ENCODE measurements at regions not wholly inside any gene's neighbourhood (a gene's known extent, or its start where the extent isn't known, plus 50 kb on each side); places are given as distances from the start of the nearest gene placed in this dataset.

GRCh38 chr4:83875437-83875836 lies 339.5 kb downstream of the GPAT3 start:
- Histone ChIP-seq H3K27ac (no peak overlapping the region), H3K4me2 (ENCODE audit: unreplicated experiment) (no peak overlapping the region), H4K20me1 (ENCODE audit: insufficient read depth) (no peaks in the 10 kb centered on the region), H3K4me1 (ENCODE audit: insufficient read depth) (no peaks in the 10 kb centered on the region), H3K79me2 (ENCODE audit: insufficient read depth) (no peaks in the 10 kb centered on the region), H3K4me3 (no peak overlapping the region), H3K9ac (no peak overlapping the region), H3F3A (ENCODE audit: insufficient read depth) (no peaks in the 10 kb centered on the region), H3K9me3 (ENCODE audit: low read depth) (no peaks in the 10 kb centered on the region), H3K27me3 (replicated peaks; ENCODE audit: insufficient read depth) (no peaks in the 10 kb centered on the region), H3K9me2 (ENCODE audit: insufficient read depth) (no peaks in the 10 kb centered on the region), H2AFZ (no peak overlapping the region), H3K36me3 (ENCODE audit: low read depth) (no peaks in the 10 kb centered on the region)
- no peak for DNase-seq
- no peak for TF ChIP-seq EZH2phosphoT487 (IDR thresholded peaks at IDR 0.05; ENCODE audit: insufficient read depth, low read depth)
- TF ChIP-seq EZH2 (IDR thresholded peaks at IDR 0.05; ENCODE audit: insufficient read depth, poor library complexity, severe bottlenecking), result no peak
- in situ Hi-C loops (cut with MboI), result no loop called here
- WGBS, 2 experiments (ENCODE audit: low coverage in 1 of 2, low lambda C conversion rate in 2 of 2, missing lambda C conversion rate in 2 of 2), result 31 to 36% methylated on average over 2 of the region's 2 CpGs

- 91 to 97% methylated on average over 2 of the region's 2 CpGs for WGBS, 2 experiments (ENCODE audit: low coverage in 1 of 2, low lambda C conversion rate in 2 of 2, missing lambda C conversion rate in 2 of 2)
- H3K79me2 ChIP-seq (ENCODE audit: insufficient read depth), result no peaks in the 10 kb centered on the region
- no peak overlapping the region for H3K27ac ChIP-seq
- no peak for TF ChIP-seq EZH2phosphoT487 (IDR thresholded peaks at IDR 0.05; ENCODE audit: insufficient read depth, low read depth)
- TF ChIP-seq EZH2 (IDR thresholded peaks at IDR 0.05; ENCODE audit: insufficient read depth, poor library complexity, severe bottlenecking), result no peak
- H3K9me2 ChIP-seq (ENCODE audit: insufficient read depth), result no peaks in the 10 kb centered on the region
- no peak overlapping the region for H3K4me3 ChIP-seq
- no peak overlapping the region for H3K9ac ChIP-seq
- DNase-seq, result no peak
- no peaks in the 10 kb centered on the region for H3K36me3 ChIP-seq (ENCODE audit: low read depth)
- in situ Hi-C loops (cut with MboI), result no loop called here
- H3K4me1 ChIP-seq (ENCODE audit: insufficient read depth), result no peaks in the 10 kb centered on the region
- no peaks in the 10 kb centered on the region for H3K9me3 ChIP-seq (ENCODE audit: low read depth)
- no peaks in the 10 kb centered on the region for H4K20me1 ChIP-seq (ENCODE audit: insufficient read depth)
- H2AFZ ChIP-seq, result no peak overlapping the region
- H3K27me3 ChIP-seq (replicated peaks; ENCODE audit: insufficient read depth), result no peaks in the 10 kb centered on the region
- H3F3A ChIP-seq (ENCODE audit: insufficient read depth), result no peaks in the 10 kb centered on the region
- no peak overlapping the region for H3K4me2 ChIP-seq (ENCODE audit: unreplicated experiment)
These were observed 338.1 kb downstream of the GPAT3 start for GRCh38 chr4:83873996-83874395.

- Histone ChIP-seq H3K9me2 (ENCODE audit: insufficient read depth) (no peaks in the 10 kb centered on the region), H3K36me3 (ENCODE audit: low read depth) (no peaks in the 10 kb centered on the region), H3K27ac (no peak overlapping the region), H3F3A (ENCODE audit: insufficient read depth) (no peaks in the 10 kb centered on the region), H3K79me2 (ENCODE audit: insufficient read depth) (no peaks in the 10 kb centered on the region), H3K4me2 (ENCODE audit: unreplicated experiment) (no peak overlapping the region), H3K9me3 (ENCODE audit: low read depth) (no peaks in the 10 kb centered on the region), H3K4me1 (ENCODE audit: insufficient read depth) (no peaks in the 10 kb centered on the region), H3K9ac (no peak overlapping the region), H3K4me3 (no peak overlapping the region), H4K20me1 (ENCODE audit: insufficient read depth) (no peaks in the 10 kb centered on the region), H3K27me3 (replicated peaks; ENCODE audit: insufficient read depth) (no peaks in the 10 kb centered on the region), H2AFZ (no peak overlapping the region)
- no peak for DNase-seq
- in situ Hi-C loops (cut with MboI), result no loop called here
- TF ChIP-seq EZH2phosphoT487 (IDR thresholded peaks at IDR 0.05; ENCODE audit: insufficient read depth, low read depth), result no peak
- TF ChIP-seq EZH2 (IDR thresholded peaks at IDR 0.05; ENCODE audit: insufficient read depth, poor library complexity, severe bottlenecking), result no peak
- 75 to 78% methylated on average over 5 of the region's 5 CpGs for WGBS, 2 experiments (ENCODE audit: low coverage in 1 of 2, low lambda C conversion rate in 2 of 2, missing lambda C conversion rate in 2 of 2)
These were observed 334.5 kb downstream of the GPAT3 start for GRCh38 chr4:83870328-83870950.

GRCh38 chr4:83866834-83867621 lies 331.1 kb downstream of the GPAT3 start:
- WGBS, 2 experiments (ENCODE audit: low coverage in 1 of 2, low lambda C conversion rate in 2 of 2, missing lambda C conversion rate in 2 of 2), result 62 to 69% methylated on average over 4 of the region's 4 CpGs
- Histone ChIP-seq H3K79me2 (ENCODE audit: insufficient read depth) (no peaks in the 10 kb centered on the region), H3K27ac (no peak overlapping the region), H3K27me3 (replicated peaks; ENCODE audit: insufficient read depth) (no peaks in the 10 kb centered on the region), H2AFZ (peak overlapping the region; percentile 3; the same call in 1 of the 2 replicates), H3K4me2 (ENCODE audit: unreplicated experiment) (no peak overlapping the region), H3K36me3 (ENCODE audit: low read depth) (no peaks in the 10 kb centered on the region), H3K9ac (no peak overlapping the region), H3K4me1 (ENCODE audit: insufficient read depth) (no peaks in the 10 kb centered on the region), H3K9me2 (ENCODE audit: insufficient read depth) (no peaks in the 10 kb centered on the region), H3K4me3 (no peak overlapping the region), H3K9me3 (ENCODE audit: low read depth) (no peaks in the 10 kb centered on the region), H4K20me1 (ENCODE audit: insufficient read depth) (no peaks in the 10 kb centered on the region), H3F3A (ENCODE audit: insufficient read depth) (no peaks in the 10 kb centered on the region)
- in situ Hi-C loops (cut with MboI), result no loop called here
- TF ChIP-seq EZH2phosphoT487 (IDR thresholded peaks at IDR 0.05; ENCODE audit: insufficient read depth, low read depth), result no peak
- no peak for TF ChIP-seq EZH2 (IDR thresholded peaks at IDR 0.05; ENCODE audit: insufficient read depth, poor library complexity, severe bottlenecking)
- peak; percentile 12 for DNase-seq
